ENCODE measurements at regions not wholly inside any gene's neighbourhood (a gene's known extent, or its start where the extent isn't known, plus 50 kb on each side); places are given as distances from the start of the nearest gene placed in this dataset.

DNA sequence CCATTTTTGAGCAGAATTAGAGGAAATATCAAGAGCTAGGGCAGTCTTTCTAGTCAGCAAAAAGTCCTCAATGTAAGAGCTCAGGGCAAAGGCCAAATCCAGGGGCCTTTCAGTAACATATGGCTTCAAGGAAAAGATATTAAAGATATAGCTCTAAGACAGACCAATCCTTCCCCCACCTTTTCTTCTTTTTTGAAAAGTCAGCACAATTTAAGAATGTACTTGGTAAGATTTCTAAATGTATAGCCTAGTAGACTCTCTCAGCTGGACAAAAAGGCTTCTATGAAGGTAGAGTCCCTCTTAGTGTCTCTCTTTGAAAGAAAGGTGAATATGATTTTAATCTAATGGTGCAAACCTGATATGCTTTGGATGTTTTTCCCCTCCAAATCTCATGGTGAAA lies 515.7 kb downstream of the VRK1 start:
- no peak for DNase-seq

DNA sequence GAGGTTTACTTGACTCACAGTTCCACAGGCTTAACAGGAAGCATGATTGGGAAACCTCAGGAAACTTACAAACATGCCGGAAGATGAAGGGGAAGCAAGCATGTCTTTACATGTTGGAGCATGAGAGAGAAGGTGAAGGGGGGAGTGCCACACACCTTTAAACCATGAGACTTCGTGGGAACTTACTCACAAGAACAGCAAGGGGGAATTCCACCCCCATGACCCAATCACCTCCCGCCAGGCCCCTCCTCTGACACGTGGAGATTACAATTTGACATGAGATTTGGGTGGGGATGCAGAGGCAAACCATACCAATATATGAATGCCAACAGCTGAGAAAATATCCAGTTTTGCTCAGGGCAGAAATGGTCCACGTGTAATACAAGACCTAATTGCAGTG lies 518.6 kb downstream of the VRK1 start:
- no peak for DNase-seq

DNA sequence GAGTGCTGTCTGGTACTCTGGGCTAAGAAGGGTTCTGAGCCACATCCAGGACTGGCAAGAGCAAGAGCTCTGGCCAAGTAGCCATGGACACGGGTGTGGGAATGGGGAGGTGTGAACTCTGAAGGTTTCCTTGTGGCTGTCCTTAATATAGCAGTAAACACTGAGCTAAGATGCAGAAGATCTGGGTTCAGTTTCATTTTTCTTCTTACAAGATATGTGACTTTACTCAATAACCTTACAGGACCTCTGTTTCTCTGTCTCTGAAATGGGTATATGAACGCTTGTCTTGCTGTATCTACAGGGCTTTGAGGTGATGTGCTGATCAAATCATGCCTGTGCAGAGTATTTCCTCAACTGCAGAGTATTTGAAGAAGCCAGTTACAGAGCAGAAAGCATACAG lies 521.2 kb downstream of the VRK1 start:
- no peak for DNase-seq

GRCh38 chr14:97319691-97320090 lies 522.5 kb downstream of the VRK1 start:
- DNase-seq: no peak

DNA sequence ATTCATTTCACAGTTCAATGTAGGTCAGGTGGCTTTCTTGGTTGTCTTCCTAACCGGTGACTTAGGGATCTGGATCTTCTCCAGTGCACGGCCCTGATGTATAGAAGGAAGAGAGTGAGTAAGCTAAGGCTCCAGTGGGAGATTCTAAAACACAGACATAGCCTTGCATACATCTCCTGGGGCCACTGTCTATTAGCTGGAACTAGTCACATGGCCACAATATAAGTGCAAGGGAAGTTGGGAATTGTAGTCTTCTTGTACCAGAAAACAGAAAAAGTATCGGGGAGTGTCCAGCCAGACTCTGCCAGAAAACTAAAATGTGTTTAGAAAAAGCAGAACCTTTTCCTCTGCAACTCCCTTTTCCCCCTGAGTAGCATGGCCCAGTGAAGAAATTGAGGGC lies 531.6 kb downstream of the VRK1 start:
- DNase-seq: no peak

GRCh38 chr14:97329701-97330100 lies 532.5 kb downstream of the VRK1 start:
- no peak for DNase-seq

DNA sequence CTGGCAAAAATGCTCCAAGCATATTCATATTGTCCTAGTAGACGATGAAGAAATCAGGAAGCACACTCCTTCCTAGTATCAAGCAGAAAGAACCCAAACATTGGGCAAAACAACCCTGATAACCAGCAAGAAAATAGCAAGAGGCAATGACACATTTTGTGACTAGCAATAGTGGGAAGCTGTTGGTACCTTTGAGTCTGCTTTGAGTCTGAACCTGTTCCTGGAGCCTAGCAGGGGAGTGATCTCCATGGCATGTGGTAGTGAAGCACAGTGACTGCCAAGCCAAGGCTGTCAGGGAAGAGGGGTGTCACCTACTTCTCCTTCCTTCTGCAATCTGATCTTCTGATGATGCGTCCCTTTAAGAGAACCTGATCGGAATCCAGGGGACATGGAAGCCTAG lies 533.9 kb downstream of the VRK1 start:
- no peak for DNase-seq

DNA sequence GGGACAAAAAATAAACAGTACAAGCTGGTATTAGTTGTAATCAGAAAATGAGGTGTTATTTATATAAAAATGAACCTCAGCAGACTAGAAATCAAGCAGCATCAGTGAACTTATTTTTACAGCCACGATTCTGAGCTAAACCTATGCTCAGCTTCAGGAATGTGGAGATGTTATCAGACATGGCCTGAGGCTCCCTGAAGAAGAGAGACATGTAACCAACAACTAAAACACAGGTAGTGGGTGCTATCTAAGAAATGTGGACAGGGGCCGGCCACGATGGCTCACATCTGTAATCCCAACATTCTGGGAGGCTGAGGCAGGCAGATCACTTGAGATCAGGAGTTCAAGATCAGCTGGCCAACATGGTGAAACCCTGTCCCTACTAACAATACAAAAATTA lies 534.3 kb downstream of the VRK1 start:
- no peak for DNase-seq

DNA sequence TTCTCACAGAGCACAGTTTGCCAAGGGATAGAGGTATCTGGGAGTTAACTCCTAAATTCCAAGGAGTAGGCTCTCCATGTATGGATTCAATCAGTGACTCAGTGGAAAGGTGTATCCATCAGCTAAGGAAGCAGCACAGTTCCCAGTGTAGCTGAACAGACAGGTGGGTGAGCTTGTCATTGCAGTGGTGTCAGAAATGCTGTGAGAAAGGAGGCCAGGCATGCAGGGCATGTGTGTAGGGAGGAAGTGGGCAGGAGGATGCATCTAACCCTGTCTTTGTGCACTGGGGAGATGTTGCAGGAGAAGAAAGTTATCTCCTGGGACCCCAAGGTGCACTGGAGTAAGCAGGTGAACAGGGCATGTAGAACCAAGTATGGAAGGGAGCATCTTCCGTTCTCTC lies 539.0 kb downstream of the VRK1 start:
- no peak for DNase-seq

DNA sequence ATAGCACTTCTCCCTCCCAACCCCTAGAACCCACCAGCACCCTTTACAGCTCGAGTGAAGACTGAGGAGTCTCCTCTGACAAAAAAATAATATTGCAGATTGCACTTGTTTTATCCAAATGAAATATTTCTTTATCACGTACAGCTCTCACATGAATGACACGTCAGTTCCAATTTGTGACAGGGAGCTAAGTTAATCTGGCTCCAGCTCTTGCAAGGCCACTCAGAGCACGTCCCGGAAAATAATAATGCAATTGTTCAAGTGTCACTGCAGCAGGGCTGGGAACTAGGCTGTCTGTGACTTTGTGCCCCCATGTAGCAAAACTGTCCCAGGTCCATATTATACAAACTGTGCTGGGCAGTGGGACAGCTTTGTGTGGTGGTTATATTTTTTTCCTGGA lies 539.6 kb downstream of the VRK1 start:
- no peak for DNase-seq

DNA sequence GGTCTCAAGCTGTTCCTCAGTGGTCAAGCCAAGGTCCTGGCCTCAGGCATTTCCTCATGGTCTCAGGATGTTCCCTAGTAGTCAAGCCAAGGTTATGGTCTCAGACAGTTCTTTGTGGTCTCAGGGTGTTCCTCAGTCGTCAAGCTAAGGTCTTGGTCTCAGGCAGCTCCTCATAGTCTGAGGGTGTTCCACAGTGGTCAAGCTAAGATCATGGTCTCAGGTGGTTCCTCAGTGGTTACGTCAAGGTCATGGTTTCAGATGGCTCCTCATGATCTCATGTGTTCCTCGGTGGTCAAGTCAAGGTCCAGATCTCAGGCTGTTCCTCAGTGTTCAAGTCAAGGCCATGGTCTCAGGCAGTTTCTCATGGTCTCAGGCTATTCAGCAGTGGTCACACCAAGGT lies 540.1 kb downstream of the VRK1 start:
- DNase-seq: no peak

DNA sequence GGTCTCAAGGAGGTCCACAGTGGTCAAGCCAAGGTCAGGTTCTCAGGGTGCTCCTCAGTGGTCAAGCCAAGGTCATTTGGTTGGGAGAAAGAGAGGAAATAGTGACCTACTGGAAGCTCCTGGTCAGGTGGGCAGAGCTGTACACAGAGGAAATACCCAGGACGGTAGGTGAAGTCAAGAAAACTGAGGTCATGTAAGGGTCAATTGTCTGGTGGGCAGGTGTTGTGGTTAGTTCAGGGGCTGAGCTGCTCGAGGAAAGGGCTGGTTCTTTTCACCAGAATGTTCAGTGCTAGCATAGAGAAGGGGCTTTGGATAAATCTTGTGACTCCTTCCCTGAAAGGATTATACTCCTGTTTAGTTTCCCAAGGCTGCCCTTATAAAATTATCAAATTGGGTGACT lies 540.5 kb downstream of the VRK1 start:
- DNase-seq: no peak

- no peak for DNase-seq
Measured at GRCh38 chr14:97344666-97345065, 547.5 kb downstream of the VRK1 start.

DNA sequence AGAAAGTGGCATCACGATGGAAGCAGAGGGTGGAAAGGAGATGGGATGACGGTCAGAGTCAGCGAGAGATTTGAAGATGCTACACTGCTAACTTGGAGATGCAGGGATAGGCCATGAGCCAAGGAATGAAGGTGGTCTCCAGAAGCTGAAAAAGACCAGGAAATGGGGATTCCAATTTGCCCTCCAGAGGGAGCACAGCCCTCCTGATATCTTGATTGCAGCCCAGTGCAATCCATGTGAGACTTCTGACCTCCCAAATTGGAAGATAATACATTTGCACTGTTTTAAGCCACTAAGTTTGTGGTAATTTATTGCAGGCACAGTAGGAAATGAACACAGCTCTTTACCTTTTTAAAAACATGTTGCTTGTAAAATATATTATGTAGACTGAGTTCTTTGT lies 549.5 kb downstream of the VRK1 start:
- DNase-seq: no peak

DNA sequence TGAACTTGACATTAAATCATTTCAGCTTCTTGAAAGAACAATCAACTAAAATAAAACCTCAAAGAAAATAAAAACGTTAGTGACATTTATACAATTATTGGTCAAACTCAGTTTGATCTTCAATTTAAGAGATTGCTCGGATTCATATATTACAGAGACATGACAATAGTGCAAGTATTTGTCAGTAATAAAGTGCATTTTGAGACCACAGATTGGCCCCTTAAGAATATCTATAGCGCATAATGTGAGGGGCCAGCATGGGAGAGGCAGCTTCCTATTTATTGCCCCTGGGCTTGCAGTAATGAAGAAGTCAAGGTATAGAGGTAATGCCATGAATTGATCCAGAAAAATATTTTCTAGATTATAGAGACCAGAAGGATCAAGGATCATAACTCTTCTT lies 552.3 kb downstream of the VRK1 start:
- no peak for DNase-seq

GRCh38 chr14:97349946-97350345 lies 552.8 kb downstream of the VRK1 start:
- DNase-seq: no peak

- no peak for DNase-seq
Measured at GRCh38 chr14:97350415-97350814, 553.2 kb downstream of the VRK1 start.

DNA sequence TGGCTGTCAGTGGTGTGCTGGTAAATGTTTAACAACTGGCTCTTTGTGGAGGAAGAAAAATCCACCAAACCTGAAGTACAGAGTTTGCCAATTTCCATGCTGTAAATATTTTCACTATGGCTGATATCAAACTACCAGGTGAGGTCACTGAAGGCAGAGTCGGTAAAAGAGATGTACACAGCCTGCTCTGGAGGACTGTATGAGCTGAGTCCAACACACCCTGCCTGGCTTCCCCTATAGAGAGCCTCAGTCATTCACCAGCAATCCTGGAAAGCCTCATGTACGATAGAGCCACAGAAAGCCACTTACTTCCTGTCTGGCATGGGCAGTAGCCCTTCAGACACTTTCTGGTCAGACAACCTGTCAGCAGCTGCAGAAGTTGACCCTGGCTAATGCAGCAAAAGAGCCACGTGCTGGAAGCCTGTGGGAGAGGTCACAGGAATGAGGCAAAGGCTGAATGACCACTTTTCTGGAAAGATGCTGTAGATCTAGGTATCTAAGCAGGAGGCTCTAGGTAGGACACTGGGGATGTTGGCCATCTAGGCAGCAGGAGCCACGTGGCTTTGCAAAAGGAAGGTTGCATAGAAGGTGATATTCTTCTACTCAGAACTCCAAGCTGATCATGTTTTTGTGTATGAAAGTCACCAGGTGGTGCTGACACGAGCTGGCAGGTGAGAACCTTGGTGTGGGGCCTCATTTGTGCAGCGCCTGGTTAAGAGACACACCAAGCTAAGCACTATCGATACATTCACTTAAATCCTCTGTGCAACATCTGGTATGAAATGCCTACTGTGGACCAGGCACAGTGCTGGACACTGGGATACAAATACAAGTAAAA lies 553.9 kb downstream of the VRK1 start:
- no peak for DNase-seq

DNA sequence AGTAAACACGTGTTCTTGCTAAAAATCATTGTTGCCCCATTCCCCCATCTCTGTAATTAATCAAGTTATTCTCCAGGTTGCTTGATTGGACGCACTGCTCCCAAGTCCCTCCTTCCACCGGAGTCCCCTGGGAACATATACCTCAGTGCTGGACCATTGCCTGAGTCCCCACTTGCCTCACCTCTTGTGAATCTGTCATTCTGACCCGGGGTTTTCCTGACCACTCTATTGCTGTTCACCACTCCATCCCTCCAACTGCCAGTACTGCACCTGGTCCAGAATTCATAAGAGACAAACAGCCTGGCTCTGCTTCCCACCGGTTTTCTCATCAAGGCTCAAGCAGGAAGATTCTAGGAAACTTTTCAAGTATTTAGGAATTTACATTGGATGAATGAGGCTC lies 555.9 kb downstream of the VRK1 start:
- no peak for DNase-seq

DNA sequence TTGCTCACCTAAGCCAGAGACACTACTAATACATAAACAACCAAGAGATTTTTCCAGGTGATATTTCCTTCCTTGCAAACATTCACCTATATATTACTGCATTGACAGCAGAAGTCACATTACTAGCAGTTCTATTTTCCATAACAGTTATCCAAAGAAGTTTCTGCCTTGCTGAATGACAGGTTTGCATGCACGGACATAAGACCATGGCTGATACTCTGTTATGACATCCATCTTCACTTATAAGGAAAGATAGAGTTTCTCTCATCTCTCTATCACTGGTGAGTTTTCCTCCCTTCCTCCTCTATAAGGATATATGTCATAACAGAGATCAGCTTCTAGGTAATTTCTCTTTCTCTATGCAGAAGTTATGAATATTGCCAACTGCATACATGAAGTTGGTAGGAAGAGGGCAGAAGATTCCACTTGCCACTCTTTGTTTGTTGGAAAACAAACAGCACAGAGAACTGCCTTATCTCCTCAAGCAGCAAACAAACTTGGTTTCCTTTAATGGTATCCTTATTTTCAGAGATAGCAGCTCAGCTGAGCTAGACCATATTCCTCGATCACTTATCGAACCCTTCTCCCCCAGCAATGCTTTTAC lies 557.0 kb downstream of the VRK1 start:
- no peak for DNase-seq

DNA sequence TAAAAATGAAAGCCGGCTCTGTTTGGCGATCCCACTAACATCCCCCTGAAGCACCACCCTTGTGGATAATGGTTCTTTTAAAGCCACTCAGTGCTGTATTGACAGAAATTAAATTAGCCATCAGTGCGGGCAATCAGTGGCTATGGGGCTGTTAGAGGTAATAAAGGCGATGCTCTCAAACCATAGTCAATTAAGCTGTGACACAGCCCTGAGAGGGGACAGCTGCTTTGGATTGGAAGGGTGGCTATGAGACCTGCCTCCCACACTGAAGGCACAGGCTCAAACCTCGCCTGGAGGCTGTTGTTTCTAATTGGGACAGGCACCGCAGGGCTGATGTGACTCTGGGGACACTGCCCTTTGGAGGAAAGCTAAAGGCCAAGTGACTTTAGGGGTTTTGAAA lies 562.2 kb downstream of the VRK1 start:
- DNase-seq: no peak

DNA sequence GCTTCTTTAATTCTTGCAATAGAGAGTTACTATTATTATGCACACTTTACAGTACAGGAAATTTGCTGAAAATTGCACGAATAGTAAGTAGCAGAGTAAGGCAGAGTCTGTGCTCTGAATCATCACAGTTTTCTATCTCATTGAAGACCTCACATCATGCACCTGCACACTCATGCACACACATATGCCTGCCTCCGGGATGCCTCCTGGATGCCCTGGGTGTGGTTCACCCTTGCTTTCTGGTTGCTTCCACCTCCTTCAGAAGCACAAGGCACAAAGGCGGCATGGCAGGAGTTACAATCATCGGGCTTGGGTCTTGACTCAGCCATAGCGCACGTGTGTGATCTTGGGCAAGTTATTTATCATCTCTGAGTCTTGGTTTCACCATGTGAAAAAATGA lies 564.0 kb downstream of the VRK1 start:
- DNase-seq: no peak

GRCh38 chr14:97361958-97362357 lies 564.8 kb downstream of the VRK1 start:
- no peak for DNase-seq

DNA sequence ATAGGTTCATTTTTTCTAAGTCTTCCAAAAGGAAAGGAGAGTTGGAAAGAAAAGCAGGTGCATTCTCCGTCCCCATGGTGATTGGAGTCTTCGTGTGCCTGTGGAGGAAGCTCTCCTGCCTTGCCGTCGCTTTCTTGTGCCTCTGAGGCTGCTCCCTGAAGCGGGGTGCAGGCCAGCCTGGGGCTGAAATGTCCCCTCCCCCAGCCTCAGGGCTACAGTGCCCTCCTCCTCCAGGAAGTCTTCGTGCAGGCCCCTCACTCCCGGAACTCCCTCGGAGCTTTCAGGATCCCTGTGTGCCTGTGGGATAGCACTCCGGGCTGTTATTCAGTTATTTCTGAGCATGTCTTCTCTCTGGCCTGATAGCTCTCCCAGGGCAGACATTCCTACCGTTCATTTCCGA lies 569.2 kb downstream of the VRK1 start:
- no peak for DNase-seq

GRCh38 chr14:97367278-97367677 lies 570.1 kb downstream of the VRK1 start:
- no peak for DNase-seq
